GM19324 (cell line): ENCODE measurements at regions not wholly inside any gene's neighbourhood (a gene's known extent, or its start where the extent isn't known, plus 50 kb on each side); places are given as distances from the start of the nearest gene placed in this dataset.
"Not testable (repeated sequence)": the region's sequence is repeated elsewhere in the genome, so short reads cannot be mapped to it uniquely, and the experiment has no call there.

Experiments
- ATAC-seq: cut with Tn5 transposase; IDR thresholded peaks from one replicate; pipeline ENCODE4 v1.9.1; 2021; ENCODE audit warnings: mild to moderate bottlenecking, moderate library complexity; ENCODE audit not compliant: unreplicated experiment, low FRiP score

DNA sequence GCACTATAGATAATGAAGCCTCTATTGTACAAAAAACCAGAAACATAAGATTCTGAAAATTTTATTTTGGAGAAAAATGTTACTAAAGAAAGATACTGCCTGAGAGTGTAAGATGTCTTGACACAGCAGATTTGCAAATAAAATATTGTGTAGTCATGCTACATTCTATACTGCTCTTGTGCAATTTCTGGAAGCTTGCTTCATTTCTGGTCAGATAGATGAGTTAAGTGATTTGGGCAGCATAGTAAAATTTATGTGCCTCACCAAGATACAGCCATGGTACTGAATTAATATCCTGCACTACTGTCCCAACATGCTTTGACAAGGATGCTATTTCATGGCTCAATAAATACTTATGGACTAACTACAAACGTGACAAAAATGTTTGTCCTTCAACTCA lies 55.1 kb upstream of the STARD13 start:
- no peak for ATAC-seq

DNA sequence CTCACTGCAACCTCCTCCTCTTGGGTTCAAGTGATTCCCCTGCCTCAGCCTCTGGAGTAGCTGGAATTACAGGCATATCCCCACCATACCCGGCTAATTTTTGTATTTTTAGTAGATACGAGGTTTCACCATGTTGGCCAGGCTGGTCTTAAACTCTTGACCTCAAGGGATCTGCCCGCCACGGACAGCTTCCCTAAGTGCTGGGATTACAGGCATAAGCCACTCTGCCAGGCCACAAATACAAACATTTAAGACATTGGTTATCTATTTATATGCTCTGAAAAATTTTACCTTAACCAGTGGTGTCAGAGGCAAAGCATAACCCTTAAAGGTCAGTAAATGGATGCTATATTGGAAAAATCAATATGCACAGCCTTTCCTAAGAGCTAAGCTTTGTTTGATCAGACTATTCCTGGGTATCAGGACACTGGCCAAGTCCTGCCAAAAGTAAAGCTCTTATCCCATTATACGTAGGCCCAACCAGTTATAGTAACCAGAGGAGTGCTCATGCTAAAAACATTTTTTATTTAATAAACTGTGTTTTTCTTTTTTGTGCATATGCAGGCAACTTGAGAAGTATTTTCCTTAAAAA lies 56.4 kb upstream of the STARD13 start:
- ATAC-seq: no peak

DNA sequence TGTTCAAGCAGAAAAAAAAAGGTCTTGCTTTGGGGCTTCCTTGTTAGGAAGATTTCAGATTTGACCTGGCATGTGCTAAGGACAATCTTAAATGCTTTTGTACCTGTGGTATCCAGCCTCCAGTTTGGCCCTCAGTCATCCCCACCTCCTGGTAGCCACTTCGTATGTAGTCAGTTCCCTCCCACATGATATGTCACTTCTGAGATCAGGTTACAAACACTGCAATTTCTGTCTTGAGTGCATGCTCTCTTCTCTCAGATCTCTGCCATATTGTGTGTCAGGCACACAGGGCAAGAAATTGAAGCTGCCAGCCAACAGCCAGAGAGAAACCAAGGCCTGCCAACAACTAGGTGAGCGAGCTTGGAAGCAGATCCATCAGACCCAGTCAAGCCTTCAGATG lies 60.3 kb upstream of the STARD13 start:
- no peak for ATAC-seq

DNA sequence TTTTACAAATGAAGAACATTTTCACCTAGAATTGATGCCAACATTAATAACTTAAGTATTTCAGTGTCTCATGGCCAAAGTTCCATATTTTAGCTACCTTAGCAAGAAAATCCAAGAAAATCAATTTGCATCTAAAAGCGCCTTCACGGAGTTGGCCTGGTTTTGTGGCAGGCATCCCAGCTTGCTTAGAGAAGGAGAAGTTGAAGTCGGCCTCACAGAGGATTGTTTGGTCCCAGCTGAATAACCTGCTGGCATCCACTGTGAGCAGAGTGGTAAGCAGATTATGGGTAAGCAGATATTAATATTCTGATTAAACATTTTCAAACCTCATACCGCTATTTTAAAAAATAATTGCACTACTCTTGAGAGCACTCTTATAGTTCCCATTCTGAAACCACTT lies 62.3 kb upstream of the STARD13 start:
- no peak for ATAC-seq

DNA sequence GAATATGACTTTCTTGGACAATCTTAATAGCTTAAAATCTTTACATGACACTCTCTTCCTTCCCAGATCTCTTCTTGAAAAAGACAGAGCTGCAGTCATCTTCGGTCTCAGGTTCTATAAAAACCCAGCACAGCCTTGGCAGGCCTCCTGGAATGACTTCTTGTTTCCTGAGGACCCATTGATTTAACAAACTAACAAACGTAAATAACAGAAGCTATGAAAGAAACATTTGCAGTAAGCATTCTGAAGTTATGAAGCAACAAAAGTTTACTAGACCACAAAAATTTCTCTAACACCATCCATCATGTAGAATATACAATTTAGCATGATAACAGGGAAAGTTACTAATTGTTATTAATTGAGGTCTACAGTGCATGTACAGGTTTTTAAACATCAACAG lies 62.8 kb upstream of the STARD13 start:
- no peak for ATAC-seq

DNA sequence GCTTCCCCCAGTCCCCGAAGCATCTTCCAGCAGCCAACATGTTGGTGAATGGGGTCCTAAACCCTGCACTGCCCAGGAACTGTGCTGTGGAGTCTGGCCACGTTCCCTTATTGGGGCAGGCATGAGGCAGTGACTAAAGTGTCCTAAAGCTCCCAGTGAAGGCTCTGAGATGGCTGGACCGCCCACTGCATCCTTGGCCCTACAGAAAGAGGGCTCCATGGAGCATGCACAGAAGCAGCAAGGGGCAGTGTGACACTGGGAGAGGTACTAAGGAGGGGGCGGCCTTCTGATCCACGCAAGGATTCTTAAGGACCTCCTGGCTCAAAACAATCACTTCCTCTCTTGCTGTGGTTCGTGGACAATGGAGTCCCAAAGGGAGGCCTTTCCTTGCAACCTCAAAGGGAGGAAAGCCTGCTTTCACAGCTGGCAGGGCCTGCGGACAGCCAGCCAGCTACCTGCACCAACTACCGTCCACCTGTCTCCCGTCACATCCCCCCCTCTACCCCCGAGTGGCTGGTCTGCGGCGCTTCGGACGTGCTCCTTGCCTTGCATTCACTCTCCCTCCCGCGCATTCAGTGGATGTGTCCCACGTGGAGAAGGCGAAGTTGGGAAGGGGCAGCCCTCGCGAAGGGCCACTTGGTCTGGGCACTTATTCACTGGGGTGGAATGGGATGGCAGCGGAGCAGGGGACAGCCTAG lies 63.9 kb upstream of the STARD13 start:
- ATAC-seq: no peak

DNA sequence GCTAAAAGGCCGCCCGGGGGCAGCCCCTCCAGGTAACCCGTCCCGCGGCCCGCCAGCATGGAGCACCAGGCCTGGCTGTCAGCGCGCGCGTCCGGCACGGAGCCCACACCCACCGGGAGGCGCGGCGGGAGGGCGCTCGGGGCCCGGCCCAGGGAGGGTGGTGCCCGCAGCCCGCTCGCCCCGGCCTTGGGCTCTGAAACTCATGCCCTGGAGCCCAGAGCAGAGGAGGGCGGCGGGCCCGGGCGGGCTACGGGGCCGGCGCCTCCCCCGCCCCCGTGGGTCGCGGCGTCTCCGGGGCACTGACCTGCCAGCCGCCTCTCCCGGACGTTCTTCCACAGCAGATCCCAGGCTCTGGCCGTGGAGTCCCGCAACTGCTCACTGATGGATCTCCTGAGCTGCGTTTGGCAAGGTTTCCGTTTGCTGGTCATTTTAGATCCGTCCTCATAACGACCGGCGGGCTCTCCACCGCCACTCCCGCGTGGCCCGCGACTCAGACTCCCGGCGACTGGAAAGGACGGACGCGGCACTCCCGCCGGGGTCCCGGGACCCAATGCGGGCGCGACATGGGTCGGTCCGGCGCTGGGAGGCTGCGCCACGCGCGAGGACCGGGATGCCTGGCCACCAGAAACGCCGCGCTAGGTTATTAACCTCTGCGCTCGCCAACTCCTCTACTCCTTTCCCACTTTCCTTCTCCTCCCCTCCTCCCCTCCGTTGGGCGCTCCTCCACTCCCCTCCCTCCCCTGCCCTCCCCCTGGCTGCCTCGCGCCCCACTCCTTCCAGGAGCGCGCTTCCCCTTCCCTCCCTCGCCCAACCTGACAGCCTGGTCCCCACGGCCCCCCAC lies 64.7 kb upstream of the STARD13 start:
- no peak for ATAC-seq

DNA sequence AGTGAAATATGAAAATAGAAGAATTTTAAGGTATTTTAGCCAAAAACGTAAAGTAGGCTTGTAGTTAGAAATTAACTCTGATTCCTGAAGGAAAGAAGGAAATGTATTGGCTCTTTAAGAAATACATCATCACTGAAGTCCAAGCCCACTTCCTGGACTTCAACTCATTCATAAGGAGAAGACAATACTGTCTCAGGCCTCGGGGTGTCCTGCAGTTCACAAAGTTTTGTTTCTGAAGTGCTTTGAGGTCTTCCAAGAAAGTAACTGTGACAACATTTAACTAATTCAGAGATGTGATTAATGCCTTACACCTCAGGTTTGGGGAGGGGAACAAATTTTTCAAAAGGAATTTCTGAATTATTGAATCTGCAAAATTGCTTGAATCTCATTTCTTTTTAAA lies 65.8 kb upstream of the STARD13 start:
- no peak for ATAC-seq

DNA sequence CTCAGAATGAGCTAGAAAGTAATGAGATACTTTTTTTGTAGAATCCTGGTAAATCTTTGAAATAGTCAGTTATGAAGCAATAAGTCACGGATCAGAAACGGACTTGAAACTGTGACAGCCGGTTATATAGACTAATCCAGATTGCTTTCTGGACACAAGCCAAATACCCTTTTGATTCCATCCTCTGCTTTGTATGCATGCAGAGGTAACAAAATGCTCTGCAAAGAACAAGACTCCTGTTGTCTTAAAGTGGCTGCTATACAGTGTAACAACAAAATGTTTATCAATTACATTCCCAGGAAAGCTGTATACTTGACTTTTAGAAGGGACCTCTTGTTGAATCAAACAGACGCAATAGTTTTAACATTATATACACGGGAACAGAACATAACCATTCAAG lies 66.5 kb upstream of the STARD13 start:
- no peak for ATAC-seq

DNA sequence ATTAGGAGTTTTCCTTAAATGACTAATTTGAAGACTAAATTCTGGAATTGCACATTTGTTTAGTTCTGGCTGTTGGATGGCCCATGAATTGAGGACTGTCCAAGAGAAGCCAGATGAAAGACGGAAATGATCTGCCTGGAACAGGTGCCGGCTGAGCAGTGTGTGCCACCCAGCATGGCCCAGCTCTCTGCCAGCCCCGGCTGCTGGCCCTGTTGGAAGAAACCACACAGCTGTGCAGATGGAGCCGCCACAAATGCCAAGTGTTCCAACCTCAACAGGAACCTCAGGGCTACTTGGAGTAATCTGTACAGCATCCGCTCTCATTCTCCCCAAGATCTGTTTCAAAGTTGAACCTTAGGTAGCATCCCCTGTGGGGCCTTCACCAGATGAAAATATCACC lies 67.0 kb upstream of the STARD13 start:
- no peak for ATAC-seq

DNA sequence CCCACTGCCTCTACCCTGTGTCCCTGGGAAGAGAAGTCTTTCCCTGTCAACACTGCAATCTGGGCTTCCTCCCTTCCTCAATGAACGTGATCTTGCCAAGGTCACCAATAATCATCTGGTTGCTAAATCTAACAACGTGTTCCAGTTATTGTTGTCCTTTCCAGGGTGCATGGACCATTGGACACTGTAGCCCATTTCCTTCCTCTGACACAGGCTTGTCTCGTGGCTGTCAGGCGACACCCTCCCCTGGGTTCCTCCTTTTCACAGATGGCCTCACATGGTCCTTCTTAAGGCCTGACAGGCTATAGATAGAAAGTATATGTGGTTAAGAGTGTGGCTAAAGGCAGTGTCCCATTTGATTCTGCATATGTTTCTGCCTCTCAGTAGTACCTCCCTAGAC lies 67.7 kb upstream of the STARD13 start:
- no peak for ATAC-seq

DNA sequence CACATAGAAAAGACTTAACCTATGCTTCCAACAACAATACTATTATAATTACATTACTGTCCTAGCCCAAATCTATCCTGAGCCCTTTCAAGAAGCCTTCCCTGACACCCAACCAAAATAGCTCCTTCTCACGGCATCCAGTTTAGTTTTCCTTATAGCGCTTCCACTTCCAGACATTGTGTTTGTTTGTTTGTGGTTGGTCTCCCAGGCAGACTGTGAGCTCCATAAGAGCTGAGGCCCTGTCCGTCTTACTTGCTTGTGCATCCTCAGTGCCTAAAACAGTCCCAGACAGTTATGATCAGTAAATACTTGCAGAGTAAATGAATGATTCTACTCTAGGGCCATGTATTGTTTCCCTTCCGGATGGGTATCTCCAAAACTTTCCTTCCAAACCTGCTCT lies 68.1 kb upstream of the STARD13 start:
- no peak for ATAC-seq

DNA sequence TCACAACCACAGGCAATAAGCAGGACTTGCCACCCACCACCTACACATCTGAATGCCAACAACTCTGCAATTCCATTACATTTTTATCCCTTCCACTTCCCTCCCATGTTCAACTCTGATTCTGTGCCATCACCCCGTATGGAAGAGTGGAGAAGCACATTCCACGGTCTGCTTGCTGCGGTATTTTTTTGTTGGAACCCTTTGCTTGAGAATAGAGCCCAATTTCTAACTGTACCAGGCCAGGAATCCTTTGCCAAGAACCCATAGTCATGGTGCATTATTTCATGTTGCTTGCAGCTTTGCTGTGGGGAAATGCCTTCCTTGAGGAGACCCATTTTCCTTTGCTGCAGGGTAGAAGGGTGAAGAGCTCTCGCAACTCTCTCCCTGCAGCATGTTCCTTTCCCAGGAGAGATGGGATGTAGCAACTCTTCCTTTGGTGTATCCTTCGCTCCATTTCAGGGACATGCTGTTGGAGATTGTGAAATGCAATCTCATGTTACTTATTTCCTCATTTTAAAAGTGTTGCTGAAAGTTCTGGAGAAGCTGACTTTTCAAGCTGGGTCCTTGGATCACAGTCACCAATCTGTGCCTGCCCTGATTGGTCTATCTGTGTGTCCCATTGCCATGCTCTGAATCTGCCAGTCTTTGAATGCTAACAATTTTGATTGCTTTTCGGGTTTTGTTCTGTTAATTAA lies 69.8 kb upstream of the STARD13 start:
- no peak for ATAC-seq

DNA sequence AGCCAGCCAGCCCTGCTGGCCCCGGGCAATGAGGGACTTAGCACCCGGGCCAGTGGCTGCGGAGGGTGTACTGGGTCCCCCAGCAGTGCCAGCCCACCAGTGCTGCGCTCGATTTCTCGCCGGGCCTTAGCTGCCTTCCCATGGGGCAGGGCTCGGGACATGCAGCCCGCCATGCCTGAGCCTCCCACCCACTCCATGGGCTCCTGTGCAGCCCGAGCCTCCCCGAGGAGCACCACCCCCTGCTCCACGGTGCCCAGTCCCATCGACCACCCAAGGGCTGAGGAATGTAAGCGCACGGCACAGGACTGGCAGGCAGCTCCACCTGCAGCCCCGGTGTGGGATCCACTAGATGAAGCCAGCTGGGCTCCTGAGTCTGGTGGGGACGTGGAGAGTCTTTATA lies 72.5 kb upstream of the STARD13 start:
- ATAC-seq: not testable (repeated sequence)

DNA sequence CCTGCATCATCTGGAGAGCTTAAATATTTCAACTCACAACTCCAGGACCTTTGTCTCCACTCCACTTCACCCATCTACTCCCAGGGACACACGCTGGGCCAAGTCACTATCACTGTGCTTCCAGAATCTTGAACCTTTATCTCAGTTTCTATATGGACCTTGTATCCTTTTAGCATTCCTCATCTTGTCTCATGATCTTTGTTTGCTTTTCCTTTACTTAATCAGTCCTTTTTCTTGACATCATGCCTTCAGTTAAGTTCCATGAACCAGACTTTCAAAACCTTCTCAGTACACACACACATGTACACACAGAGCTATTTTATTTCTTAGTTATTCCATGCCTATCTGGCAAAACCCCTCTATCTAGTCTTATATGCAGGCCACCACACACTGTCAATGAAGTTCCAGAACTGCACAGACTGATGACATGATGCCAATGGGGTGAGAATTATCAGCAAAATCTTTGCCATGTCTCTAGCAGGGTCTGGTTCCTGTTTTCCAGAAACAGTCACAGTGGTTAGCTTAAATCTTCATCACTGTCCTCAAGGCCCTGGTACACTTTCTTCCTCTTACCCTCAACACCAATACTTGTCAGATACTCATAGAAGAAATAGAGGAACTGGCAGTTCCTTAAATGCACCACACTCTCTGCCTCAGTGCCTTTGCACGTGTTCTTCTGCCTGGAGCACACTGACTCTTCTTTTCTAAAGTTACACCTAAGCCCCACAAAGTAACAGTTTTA lies 77.6 kb upstream of the STARD13 start:
- ATAC-seq: no peak

DNA sequence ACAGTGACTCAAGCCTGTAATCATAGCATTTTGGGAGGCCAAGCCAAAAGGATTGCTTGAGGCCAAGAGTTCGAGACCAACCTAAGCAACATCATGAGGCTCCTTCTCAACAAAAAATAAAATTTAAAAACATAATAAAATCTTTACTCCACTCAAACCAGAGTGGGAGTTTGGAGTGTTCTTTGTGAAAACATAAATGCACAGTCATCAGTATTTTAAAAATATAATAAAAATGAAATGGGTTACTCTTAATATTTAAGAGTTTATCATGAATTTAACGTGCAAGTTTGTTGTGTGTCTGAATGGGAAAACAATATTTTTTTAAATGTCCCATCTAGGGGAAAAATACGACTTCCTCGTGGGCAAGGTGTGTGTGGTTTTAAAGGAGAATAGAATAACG lies 78.6 kb upstream of the STARD13 start:
- ATAC-seq: no peak

DNA sequence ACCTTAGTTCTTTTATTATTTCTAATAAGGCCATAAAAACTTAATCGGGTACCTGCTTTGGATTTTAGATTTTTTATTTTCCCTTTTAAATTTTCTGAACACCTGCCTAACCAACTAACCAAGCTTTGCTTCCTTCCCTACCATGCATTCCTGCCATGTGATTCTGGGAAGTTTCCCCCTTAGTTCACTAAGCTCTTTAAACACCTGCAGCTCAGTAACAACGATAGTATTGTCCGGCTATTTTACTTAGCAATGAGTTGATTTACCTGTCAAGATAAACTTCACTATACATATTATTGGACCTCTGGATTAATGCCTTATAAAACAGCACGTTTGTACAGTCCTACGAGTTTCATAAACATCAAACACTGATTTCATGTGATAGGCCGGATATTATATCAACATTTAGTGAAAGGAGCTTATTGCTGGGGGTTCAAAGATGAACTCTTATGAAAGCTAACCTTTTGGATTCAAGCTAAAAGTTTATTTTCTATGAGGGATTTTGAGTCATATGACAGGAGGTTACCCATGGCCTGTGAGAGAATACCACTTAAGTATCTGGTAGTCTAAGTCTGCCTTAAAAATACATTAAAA lies 81.0 kb upstream of the STARD13 start:
- no peak for ATAC-seq

DNA sequence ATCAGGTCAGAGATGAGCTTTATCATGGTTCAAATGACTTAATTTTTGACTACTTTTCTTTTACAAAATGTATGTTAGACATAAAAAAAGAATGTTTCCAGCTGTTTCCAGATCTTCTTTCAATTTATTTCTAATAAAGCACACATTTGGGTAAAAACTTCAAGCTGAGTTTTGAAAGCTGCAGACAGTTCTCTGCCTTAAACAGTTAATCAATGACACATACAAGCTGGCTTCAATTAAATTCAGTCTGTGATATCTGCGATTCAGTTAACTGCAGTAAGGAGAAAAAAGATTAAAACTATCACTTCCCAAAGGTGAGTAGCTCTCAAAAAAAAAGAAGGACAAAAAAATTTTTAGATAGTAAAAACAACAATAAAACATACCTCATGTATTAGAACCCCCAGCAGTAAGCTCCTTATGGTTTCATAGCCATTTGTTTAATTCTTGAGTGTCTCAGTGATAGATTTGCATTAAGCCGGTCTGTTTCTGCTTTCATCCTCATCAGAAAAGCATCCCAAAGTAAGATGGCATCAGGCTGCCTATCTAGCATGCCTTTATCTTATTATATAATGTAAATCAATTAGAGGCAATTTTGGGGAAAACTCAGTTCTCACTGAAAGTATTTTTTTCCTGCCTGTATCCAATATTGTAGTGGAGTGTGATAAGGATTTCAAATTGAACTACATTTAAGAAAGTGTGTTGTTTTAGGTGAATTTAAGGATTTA lies 81.8 kb upstream of the STARD13 start:
- ATAC-seq: no peak

DNA sequence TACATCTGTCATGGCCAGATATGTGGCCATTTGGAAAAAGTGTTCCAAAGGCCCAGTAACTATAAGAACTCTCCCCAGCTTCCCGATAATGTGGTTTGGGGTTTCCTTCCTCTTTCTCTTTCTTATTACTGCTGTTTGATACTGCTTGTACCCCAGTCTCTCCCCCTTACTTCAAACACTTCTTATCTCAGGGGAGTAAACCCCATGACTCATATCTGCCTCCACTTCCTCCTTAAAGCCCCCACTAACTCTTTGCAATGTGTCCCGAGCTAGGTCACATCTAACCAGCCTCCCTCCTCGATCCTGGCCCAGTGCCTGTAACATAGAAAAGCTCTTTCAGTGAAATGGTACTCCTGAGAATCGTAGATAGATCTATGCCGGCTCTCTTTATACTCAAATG lies 82.4 kb upstream of the STARD13 start:
- no peak for ATAC-seq

DNA sequence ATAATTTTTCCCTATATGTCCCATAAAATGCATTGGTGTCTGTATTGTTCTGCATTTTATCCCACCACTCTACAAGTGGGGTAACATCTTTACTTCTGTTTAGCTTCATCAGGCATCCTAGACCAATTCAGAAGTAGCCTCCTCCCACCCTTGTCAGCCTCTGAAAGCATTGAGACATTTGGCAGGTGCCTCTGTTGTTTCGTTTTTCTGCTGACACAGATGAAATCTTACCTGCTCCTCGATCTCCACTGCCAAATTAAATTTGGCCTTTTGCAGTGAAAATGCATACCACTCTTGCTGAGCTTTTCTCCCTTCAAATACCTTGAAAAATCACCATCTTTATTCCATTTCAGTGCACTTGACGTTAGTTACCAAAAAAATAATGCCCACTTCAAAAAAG lies 83.5 kb upstream of the STARD13 start:
- ATAC-seq: no peak
